ENCODE measurements at regions not wholly inside any gene's neighbourhood (a gene's known extent, or its start where the extent isn't known, plus 50 kb on each side); places are given as distances from the start of the nearest gene placed in this dataset.

GRCh38 chr17:17417718-17418181 lies 59.0 kb upstream of the MED9 start:
- DNase-seq (ENCODE audit: low read depth) = no peak

DNA sequence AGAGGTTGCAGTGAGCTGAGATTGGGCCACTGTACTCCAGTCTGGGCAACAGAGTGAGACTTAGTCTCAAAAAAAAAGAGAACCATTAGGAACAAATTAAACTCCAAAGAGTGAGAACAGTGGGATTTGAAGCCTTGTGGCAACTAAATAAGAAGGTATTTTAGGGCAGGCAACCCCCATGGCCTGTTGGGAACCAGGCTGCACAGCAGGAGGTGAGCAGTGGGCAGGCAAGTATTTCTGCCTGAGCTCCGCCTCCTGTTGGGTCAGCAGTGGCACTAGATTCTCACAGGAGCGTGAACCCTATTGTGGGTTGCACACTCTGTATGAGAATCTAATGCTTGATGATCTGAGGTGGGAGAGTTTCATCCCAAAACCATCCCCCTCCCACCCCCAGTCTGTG lies 57.6 kb upstream of the MED9 start:
- DNase-seq (ENCODE audit: low read depth) = no peak

GRCh38 chr17:17419631-17420030 lies 57.2 kb upstream of the MED9 start:
- DNase-seq (ENCODE audit: low read depth) = no peak

DNA sequence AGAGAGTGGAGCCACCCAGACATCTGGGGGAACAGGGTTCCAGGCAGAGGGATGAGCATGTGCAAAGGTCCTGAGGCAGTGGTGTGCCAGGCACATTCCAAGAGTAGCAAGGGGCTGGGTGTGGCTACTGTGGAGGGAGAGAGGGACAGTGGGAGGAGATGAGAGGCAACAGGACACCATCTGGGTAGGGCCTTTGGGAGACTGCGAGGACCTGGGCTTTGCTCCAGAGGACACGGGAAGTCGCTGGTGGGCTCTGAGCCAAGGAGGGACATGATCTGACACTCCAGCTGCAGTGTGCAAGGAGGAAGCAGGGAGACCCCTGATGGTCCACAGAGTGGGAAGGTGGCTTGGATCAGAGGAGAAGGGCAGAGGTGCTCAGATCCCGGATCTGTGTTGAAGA lies 56.7 kb upstream of the MED9 start:
- DNase-seq (ENCODE audit: low read depth) = no peak

DNA sequence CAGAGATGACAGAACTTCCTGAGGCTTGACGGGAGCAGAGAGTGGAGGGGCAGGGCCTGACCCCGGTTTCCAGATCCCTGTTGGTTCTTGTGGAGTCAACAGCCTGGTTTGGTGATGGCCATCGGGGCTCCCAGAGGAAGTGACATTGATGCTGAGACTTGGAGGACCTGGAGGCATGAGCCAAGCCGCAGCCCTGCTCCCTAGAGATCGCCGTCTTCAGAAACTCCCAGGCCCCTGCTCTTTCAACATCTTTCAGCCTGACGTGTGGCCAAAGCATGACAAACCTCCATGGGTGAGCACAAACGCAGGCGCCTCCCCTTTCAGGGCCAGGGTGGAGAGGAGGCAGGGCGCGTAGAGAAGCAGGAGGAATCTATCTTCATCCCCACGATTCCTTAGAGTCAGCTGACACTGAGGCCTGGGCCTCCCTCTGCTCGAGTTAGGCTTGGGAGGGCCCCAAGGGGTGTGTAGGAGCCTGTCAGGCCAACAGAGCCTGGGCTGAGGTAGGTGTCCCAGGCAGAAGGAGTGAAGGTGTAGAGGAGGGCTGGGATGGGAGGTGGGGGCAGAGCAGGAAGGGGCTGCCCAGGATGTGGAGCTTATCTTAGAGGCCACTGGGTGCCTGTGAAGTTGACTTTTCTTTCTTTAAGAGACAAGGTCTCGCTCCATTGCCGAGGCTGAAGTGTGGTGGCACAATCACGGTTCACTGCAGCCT lies 56.1 kb upstream of the MED9 start:
- no peak for DNase-seq (ENCODE audit: low read depth)

DNA sequence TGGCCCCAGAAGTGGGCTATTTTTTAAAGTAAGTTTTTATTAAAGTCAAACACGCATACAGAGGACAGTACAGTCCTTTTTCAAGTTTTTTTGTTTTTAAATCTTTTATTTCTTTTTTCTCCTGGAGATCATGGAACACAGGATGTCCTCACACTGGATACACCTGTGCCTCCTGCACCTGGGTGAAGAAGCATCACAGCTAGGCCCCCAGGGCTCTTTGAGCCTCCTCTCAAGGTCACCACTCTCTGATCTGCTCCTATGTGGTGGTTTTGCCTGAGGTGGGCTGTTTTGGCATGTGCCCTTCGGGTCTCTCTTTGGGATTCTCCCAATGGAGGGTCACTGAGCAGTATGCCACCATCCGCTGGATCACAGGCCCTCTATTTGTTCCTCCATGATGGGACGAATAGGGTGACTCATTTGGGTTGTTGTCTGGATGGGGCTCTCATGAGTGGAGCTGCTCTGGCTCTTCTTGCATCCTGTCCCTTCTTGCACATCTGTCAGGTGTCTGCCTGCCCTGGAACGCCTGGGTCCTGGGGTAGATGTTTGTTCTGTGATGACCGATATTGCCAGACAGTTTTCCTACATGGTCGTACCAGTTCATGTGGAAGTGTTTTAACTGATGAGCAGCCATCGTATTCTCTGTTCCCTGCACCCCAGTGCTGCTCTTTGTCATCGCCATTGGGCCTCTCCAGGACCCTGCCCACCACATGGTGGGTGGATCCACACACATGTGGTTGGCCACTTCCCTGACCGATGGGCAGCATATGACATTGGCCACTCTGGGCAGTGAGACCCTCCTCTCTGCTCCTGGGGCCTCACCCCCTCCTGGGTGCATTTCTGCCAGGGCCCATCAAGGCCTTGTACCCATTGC lies 55.2 kb upstream of the MED9 start:
- no peak for DNase-seq (ENCODE audit: low read depth)

DNA sequence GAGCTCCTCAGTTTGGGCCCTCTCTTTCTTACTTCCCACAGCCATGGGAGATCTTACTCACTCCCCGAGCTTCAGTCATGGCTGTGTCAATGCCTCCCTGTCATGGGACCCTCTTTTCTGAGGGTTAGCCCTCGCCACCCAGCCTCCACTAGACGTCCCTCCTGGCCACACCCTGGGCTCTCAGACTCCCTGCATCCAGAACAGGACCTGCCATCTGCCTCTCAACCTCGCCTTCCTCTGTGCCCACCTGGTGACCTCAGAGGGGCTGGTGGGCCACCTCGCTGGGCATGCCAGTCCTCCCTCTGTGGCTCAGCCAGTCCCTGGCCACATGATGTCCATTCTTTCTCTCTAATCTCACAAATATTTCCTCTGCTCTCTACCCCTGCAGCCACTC lies 54.6 kb upstream of the MED9 start:
- no peak for DNase-seq (ENCODE audit: low read depth)

- DNase-seq (ENCODE audit: low read depth) = no peak
Measured at GRCh38 chr17:17422641-17423040, 54.2 kb upstream of the MED9 start.

DNA sequence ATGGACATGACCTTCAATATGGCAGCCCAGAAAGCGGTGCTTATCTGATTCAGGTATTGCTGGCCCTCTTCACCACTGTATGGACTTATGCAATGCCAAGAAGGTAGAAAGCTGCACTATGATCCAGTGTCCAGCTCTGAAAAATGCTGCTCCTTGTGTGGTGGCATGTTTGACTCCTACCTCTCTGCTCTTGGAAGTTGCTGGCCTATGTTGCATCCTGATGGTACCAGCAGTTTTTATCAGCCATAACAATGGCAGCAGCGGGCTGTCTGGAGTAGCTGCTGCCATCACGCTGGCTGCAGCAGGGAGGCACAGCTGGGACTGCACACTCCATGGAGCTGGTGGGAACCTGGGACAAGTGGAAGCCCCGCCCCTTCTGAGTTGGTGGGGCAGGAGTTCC lies 53.1 kb upstream of the MED9 start:
- no peak for DNase-seq (ENCODE audit: low read depth)

GRCh38 chr17:17424552-17424951 lies 52.2 kb upstream of the MED9 start:
- no peak for DNase-seq (ENCODE audit: low read depth)

DNA sequence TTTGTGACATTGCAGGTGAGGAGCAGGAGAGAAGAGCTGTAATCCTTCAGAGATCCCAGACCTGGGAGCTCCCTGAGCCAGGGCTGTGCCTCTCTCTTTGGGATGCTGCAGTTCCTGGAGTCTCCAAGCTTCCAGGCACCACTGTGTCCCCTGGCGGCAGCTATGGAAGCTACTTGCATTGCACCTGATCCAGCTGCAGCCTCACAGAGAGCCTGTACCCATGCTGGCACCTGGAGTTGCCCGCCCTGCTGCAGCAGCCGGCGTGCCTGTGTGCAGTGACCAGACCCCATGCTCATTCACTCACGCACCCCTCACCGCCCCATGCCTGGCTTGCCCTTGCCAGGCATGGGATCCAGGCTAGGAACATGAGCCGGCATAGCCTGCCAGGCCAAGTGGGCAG lies 51.8 kb upstream of the MED9 start:
- no peak for DNase-seq (ENCODE audit: low read depth)

DNA sequence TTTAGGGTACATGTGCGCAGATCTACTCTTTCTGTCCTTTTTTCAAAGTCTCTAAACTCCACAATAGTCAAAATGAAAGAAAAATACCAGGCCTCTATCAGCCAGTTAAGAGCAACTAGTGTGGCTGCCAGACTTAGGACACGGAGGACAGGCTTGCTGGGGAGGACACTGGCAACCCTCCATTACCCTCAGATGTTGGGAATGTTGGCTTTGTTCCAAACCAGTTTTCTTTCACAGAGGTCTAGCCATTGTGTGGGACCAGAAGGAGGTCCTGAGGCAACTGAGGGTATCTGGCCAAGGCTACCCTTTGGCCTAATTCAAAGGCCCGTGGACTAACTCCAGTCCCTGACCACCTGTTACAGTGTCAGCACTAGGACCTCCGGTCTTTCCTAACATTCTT lies 51.2 kb upstream of the MED9 start:
- no peak for DNase-seq (ENCODE audit: low read depth)

- no peak for DNase-seq (ENCODE audit: low read depth)
Measured at GRCh38 chr17:17426184-17426583, 50.6 kb upstream of the MED9 start.
